Peyer's patch (tissue), 4 donors: ENCODE measurements at regions not wholly inside any gene's neighbourhood (a gene's known extent, or its start where the extent isn't known, plus 50 kb on each side); places are given as distances from the start of the nearest gene placed in this dataset.

ENCODE experiments used
- POLR2A ChIP-seq, 2 donors: fragments of 450-650 bp; IDR thresholded peaks; one replicate each; pipeline ENCODE4 v1.5.1; 2017; ENCODE audit warnings: antibody characterized with exemption in 2 of 2, mild to moderate bottlenecking in 2 of 2, moderate library complexity in 2 of 2
- TF ChIP-seq, protein P1 (sequence below), 6 experiments: fragments of 450-650 bp in 4 of 6; fragments of 200-600 bp in 2 of 6; sonication (generic) in 1 of 6; IDR thresholded peaks; one replicate each; pipeline ENCODE4 v1.5.1; 2017 to 2019; ENCODE audit warnings: antibody characterized with exemption in 6 of 6, mild to moderate bottlenecking in 3 of 6, moderate library complexity in 1 of 6

DNA sequence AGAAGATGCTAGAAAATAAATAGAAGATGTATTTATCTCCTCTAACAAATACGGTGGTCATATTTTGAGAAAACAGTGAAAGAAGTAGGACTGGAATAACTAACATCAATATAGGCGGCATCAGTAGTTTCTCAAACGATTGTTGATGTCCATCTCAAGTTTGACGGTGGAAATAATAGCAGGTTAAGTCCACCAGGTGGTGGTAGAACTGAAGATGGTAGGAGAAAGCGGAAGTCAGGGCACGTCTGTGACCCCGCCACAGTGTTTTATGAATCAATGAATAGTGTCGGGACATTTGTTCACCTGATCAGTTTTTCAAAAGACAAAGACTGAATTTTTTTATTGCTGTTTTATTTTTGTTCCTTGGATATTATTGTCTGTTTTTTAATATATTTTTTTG, 706.4 kb upstream of the SLC10A2 start:
- TF ChIP-seq, protein P1, sequence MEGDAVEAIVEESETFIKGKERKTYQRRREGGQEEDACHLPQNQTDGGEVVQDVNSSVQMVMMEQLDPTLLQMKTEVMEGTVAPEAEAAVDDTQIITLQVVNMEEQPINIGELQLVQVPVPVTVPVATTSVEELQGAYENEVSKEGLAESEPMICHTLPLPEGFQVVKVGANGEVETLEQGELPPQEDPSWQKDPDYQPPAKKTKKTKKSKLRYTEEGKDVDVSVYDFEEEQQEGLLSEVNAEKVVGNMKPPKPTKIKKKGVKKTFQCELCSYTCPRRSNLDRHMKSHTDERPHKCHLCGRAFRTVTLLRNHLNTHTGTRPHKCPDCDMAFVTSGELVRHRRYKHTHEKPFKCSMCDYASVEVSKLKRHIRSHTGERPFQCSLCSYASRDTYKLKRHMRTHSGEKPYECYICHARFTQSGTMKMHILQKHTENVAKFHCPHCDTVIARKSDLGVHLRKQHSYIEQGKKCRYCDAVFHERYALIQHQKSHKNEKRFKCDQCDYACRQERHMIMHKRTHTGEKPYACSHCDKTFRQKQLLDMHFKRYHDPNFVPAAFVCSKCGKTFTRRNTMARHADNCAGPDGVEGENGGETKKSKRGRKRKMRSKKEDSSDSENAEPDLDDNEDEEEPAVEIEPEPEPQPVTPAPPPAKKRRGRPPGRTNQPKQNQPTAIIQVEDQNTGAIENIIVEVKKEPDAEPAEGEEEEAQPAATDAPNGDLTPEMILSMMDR (IDR thresholded peaks at IDR 0.05) = no peak
- no peak for TF ChIP-seq POLR2A (IDR thresholded peaks at IDR 0.05)
